ENCODE measurements at regions not wholly inside any gene's neighbourhood (a gene's known extent, or its start where the extent isn't known, plus 50 kb on each side); places are given as distances from the start of the nearest gene placed in this dataset.
"Not testable (repeated sequence)": the region's sequence is repeated elsewhere in the genome, so short reads cannot be mapped to it uniquely, and the experiment has no call there.

DNA sequence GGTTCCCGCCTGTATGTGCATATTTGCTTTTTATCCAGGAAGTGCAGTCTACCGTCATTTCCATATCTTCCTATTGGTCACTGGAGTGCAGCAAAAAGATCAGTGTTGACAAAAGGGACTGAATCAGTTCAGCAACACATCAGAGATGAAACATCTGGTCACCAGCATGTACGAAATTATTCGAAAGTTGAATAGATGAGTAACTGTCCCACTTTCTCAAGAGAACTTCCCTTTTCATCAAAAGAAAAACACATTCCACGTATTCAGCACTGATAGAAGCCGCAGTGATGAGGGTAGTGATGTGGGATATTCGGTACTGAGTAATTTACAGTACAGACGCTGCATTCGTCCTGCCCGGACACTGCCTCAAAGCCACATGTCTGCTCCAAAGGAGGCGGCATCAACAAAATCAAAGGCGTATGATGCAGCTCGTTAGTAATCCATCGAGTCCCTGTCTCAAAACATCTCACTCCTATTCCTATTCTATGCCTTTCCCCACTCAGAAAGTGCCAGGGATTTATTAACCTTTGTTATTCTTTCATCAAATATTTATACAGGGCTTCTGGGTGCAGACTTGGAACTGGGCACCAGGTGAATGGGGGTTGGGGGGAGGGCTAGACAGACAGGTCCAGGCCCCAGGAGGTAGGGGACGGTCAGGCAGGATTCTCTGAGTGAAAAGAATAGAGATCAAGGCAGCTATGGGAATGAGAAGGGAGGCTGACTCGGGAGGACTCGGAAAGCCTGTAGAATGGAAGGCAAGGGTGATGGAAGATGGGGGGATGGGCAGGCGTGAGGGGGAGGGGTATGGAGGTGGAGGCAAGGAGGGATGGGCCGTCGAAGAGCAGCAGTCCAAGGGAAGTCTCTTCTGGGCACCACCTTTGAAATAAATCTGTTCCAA is 79.5 kb upstream of the SLC45A1 start:
- Histone ChIP-seq H3K27me3 (no peaks in the 10 kb centered on the region), H3K4me3 (no peak overlapping the region), H3K27ac (peak overlapping the region; percentile 32 to 75 (median 43)), H3K4me1 (peaks cover 0 to 35% (median 12%) of the 10 kb centered on the region in 4 donors), H3K9me3 (no peaks in the 10 kb centered on the region), H3K36me3 (no peaks in the 10 kb centered on the region)
- intact Hi-C loops (cut with DNase I), result loop anchor here in 1 of 2 donors (10.0 kb wide), 1 partner anchor 204 kb away; no protein-coding TSS in a partner anchor
- 38% methylated on average over 20 of the region's 20 CpGs for WGBS (ENCODE audit: insufficient coverage, low coverage, low lambda C conversion rate, missing lambda C conversion rate)
- DNase-seq (peak in 1 of 3 donors; percentile 61), ATAC-seq (peak; percentile 2 to 57 (median 18))
- no peak for TF ChIP-seq POLR2A (IDR thresholded peaks at IDR 0.05)
- no peak for TF ChIP-seq CTCF (IDR thresholded peaks at IDR 0.05)

DNA sequence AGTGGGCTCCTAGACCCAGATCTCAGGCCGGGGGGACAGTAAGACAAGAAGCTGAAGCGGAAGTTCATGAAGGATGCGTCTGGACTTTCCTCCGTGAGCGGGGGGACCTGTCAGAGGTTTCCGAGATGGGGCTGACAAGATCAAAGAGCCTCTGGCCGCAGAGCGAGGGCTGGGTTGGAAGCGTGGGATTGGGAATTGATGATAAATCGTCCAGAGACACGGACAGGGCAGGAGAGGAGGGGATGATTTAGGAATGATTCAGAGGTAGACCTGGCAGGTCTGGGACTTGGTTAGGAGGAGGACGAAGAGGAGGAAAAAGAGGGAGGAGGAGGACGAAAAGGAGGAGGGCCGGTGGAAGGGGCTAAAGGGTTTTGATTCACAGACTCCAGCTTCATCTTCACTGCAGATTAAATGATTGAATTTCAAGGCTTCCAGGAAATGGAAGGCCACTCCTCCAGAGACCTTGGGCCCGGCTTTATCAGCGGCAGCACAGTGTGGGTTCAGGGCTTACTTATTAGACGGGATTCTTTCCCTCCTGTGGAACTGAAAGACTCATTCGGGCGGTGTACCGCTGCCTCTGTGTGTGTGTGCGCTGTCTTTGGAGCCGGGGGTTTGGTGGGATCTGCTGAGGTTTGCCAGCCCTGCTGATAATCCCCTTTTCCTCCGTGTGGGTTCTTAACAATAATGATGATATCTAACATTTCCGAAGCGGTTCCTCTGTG is 85.7 kb upstream of the SLC45A1 start:
- intact Hi-C loops (cut with DNase I), result loop anchor here in 1 of 2 donors (10.0 kb wide), 1 partner anchor 197 kb away; no protein-coding TSS in a partner anchor
- no peaks in the 10 kb centered on the region for H3K36me3 ChIP-seq
- H3K4me3 ChIP-seq, result no peak overlapping the region
- no peak overlapping the region for H3K27ac ChIP-seq
- no peaks in the 10 kb centered on the region for H3K9me3 ChIP-seq
- no peaks in the 10 kb centered on the region for H3K27me3 ChIP-seq
- H3K4me1 ChIP-seq, result no peaks in the 10 kb centered on the region
- no peak for DNase-seq
- no peak for TF ChIP-seq POLR2A (IDR thresholded peaks at IDR 0.05)
- TF ChIP-seq CTCF (IDR thresholded peaks at IDR 0.05), result no peak
- no peak for ATAC-seq
- 74% methylated on average over 20 of the region's 25 CpGs for WGBS (ENCODE audit: insufficient coverage, low coverage, low lambda C conversion rate, missing lambda C conversion rate)

- DNase-seq, result no peak
- TF ChIP-seq CTCF (IDR thresholded peaks at IDR 0.05), result no peak
- TF ChIP-seq POLR2A (IDR thresholded peaks at IDR 0.05), result no peak
- intact Hi-C loops (cut with DNase I), result loop anchor here in 1 of 2 donors (10.0 kb wide), 1 partner anchor 195 kb away; no protein-coding TSS in a partner anchor
- H3K27ac ChIP-seq, result no peak overlapping the region
- no peak for ATAC-seq
- H3K9me3 ChIP-seq, result no peaks in the 10 kb centered on the region
- no peak overlapping the region for H3K4me3 ChIP-seq
- no peaks in the 10 kb centered on the region for H3K27me3 ChIP-seq
- H3K4me1 ChIP-seq, result no peaks in the 10 kb centered on the region
- 50% methylated on average over 3 of the region's 7 CpGs for WGBS (ENCODE audit: insufficient coverage, low coverage, low lambda C conversion rate, missing lambda C conversion rate)
- H3K36me3 ChIP-seq, result no peaks in the 10 kb centered on the region
Measured at GRCh38 chr1:8230292-8230621, 87.7 kb upstream of the SLC45A1 start.

DNA sequence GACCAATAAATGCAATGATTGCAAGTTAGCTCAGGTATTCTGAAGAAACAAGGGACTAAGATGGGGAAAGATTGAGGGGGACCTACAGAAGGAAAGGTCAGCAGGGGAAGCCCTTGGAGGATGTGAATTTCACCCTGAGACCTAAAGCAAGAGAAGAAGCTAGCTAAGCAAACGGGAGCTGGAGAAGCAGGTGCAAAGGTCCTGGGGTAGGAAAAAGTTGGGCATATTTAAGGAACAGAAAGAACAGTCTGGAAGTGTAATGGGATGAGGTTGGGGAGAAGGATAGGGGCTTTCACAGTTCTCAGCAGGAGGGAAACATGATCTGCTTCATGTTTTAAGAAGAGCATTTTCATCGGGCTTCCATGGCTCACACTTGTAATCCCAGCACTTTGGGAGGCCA is 89.7 kb upstream of the SLC45A1 start:
- Histone ChIP-seq H3K9me3 (no peaks in the 10 kb centered on the region), H3K27me3 (no peaks in the 10 kb centered on the region), H3K27ac (no peak overlapping the region), H3K36me3 (no peaks in the 10 kb centered on the region), H3K4me3 (no peak overlapping the region), H3K4me1 (no peaks in the 10 kb centered on the region)
- ATAC-seq, result no peak
- TF ChIP-seq CTCF (IDR thresholded peaks at IDR 0.05) (no peak), POLR2A (IDR thresholded peaks at IDR 0.05) (no peak)
- DNase-seq, result no peak
- 85% methylated on average over 2 of the region's 2 CpGs for WGBS (ENCODE audit: insufficient coverage, low coverage, low lambda C conversion rate, missing lambda C conversion rate)
- intact Hi-C loops (cut with DNase I), result no loop called here

- H3K4me1 ChIP-seq; H3K9me3 ChIP-seq; H3K27me3 ChIP-seq; intact Hi-C loops (cut with DNase I); H3K36me3 ChIP-seq; ATAC-seq; DNase-seq; H3K27ac ChIP-seq; H3K4me3 ChIP-seq: not testable (repeated sequence)
- 100% methylated on average over 2 of the region's 2 CpGs for WGBS (ENCODE audit: insufficient coverage, low coverage, low lambda C conversion rate, missing lambda C conversion rate)
Measured at GRCh38 chr1:8227674-8228073, 90.2 kb upstream of the SLC45A1 start.
